Ramos (cell line): ENCODE measurements at regions not wholly inside any gene's neighbourhood (a gene's known extent, or its start where the extent isn't known, plus 50 kb on each side); places are given as distances from the start of the nearest gene placed in this dataset.
"Not testable (repeated sequence)": the region's sequence is repeated elsewhere in the genome, so short reads cannot be mapped to it uniquely, and the experiment has no call there.

Source experiments
- in situ Hi-C: fragments of 300-500 bp; cut with MboI; formaldehyde crosslinking; loops from one replicate; pipeline ENCODE4 v1.14.3; 2022; ENCODE audit warnings: low sequenced_read_pairs; ENCODE audit not compliant: unreplicated experiment

- in situ Hi-C loops: no loop called here
Observed at GRCh38 chr13:59250336-59251189, 913.2 kb downstream of the DIAPH3 start.

- in situ Hi-C loops: no loop called here
Observed at GRCh38 chr13:59259165-59260000, 904.3 kb downstream of the DIAPH3 start.

- in situ Hi-C loops: no loop called here
Observed at GRCh38 chr13:59261928-59262488, 901.7 kb downstream of the DIAPH3 start.

- in situ Hi-C loops: no loop called here
Observed at GRCh38 chr13:59263531-59263930, 900.2 kb downstream of the DIAPH3 start.

DNA sequence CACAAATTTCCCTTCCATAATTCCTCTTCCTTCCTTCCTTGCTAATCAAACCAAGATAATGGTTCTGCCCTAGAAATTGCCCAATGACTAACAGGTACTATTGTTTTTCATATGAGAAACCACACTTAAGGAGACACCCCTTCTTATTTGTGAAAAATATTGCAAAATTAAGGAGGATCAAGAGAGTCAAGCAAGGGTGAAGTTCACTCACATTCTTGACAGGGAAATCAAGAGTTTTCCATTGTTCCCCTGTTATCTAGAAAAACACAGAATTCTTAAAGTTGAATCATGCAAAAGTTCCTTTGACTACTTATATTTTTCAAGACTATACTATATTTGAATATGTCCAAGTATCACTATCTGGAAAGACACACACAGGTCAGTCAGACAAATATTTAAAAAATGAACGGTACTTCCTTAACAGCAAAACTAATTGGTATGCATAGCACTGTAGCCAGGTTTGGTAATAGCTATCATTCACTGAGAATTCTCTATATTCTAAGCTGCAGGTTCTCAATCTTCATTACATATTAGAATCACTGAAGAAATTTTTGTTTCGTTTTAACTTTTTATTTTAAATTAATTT lies 897.2 kb downstream of the DIAPH3 start:
- in situ Hi-C loops: no loop called here

GRCh38 chr13:59269476-59269875 lies 894.3 kb downstream of the DIAPH3 start:
- in situ Hi-C loops: no loop called here

DNA sequence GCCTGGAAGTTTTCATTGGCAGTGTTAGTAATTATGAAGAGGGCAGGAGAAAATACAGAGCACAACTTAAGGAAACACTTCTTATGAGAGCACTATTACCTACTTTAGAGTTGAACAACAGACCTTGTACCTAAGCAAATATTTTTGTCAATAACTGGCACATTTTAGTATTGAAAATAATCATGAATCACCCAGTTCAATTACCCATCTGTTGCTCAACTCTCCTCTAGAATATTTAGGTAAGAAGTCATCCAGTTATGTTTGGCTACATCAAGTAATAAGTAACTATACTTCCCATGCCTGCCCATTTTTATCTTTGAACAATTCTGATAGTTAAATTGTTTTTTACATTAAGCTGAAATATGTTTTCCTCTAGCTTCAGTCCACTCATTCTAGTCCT lies 893.4 kb downstream of the DIAPH3 start:
- in situ Hi-C loops: no loop called here

DNA sequence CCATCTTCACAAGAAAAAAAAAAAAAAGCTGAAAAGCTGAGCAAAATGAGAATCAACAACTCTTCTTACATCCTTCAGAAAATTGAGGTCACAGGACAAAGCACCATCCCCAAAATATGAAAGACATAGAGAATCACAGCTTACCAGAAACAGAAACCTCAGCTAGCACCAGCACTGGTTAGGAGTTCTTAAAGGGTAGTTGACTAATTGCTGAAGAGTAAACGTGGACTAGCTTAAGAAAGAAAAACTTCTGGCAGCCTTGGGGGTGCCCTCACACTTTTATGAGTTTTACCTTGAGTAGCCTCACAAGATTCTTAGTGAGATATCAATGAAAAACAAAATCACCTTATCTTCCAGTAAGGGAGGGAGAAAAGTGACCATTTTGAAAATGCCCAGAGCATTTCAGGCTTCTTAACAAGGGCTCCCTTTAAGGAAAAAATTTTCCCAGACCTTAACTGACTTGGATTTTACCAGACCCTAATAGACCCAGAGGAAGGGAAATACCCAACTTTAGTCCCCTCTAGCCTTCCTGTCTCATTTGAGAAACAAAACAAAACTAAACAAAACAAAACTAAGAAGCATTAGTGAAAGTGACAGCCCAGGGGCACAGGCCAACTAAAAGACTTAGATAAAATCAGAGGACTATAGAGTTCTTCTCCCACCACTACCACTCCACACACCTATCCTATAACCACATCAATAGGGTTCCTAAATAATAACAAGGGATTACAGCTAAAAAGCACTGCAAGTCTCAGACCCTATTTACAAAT lies 888.6 kb downstream of the DIAPH3 start:
- in situ Hi-C loops: no loop called here

GRCh38 chr13:59276436-59276835 lies 887.3 kb downstream of the DIAPH3 start:
- in situ Hi-C loops: no loop called here

- in situ Hi-C loops: no loop called here
Observed at GRCh38 chr13:59277106-59277505, 886.6 kb downstream of the DIAPH3 start.

- in situ Hi-C loops: no loop called here
Observed at GRCh38 chr13:59279028-59279427, 884.7 kb downstream of the DIAPH3 start.

DNA sequence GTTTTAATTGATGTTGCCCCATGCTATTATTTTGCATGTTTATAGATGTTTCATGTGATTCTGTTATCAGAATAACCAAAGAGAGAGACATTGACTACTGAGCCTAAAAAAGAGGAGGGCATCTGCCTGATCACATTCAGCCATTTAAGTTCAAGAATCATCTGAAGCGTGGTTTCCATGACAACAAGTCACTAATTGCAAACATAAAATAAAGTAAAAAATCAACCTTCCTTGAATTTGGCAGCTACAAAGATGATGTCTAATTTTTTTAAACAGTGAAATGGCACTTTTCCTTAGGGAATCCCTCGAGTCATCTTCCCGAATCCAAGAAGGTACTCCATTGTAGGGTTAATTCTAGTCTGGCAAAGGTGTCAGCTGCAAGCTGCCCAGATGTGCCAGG lies 884.2 kb downstream of the DIAPH3 start:
- in situ Hi-C loops: no loop called here

GRCh38 chr13:59280297-59280696 lies 883.4 kb downstream of the DIAPH3 start:
- in situ Hi-C loops: no loop called here

DNA sequence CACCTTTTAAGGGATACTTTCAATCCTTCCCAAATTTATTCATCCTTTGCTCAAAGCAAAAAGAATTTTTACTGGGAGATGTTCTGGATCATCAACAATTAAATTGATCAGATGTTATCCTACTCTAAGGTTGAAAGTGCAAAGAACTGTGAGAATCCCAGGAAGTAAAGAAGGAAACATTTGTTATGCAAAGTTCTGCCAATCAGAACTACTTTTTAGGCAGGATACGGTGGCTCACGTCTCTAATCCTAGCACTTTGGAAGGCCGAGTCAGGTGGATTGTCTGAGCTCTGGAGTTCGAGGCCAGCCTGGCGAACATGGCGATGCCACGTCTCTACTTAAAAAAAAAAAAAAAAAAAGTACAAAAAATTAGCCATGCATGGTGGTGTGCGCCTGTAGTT lies 882.3 kb downstream of the DIAPH3 start:
- in situ Hi-C loops: no loop called here

- in situ Hi-C loops: not testable (repeated sequence)
Observed at GRCh38 chr13:59292240-59292639, 871.5 kb downstream of the DIAPH3 start.

DNA sequence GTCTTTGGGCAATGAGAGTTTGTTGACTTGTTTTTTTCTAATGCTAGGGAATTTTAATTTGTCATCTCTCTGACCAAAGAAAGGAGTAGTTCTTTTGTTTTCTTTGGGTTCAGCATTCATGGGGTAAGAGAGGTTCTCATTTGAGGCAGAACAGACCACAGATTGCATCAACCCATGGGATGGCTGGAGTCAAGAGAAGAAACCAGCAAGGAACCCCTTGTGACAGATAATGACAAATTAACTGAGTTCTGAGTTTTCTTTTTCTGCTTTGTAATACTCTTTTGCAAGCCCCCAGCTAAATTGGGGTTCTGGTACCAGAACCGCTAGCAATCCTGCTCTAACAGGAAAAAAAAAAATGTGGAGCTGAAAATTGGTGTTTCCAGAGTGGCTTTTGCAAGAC lies 864.1 kb downstream of the DIAPH3 start:
- in situ Hi-C loops: no loop called here

DNA sequence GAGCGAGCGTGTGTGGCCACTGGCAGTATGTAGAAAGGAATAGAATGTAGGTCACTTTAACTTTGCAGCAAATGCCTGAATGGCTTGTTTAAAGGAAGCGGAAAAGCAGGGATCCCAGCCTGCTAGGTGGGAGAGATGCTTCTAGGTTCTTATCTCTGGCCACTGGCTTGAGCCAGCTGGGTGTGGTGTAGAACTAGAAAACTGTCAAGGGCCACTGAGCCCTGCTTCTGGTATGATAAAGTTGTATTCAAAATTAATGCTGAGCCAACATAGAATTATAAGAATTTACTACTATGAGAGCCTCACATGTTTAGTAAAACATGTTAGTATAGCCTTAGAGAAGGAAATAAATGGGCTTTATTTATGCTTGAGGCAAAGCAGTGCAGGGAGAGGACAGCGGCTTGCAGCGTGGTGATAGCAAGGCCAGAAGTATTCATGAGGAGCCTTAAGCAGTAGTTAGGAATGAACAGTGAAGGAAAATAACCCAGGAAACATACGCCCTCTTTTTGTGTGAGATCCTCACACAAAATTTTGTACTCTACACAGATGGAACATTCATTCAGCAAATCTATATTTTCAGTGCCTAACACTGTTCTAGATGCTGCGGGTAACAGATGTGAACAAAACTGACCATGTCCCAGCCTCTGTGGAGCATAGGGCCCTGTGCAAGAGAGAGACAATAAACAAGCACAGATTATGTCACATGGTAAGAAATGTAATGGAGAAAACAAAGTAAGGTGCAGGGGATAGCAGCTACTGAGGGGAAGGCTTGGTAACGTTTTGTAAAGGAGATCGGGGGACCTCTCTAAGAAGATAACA lies 863.2 kb downstream of the DIAPH3 start:
- in situ Hi-C loops: loop anchor here (25.0 kb wide), 1 partner anchor 1663 kb away; the partner anchor contains the start of gene PCDH17

- in situ Hi-C loops: loop anchor here (25.0 kb wide), 1 partner anchor 1664 kb away; the partner anchor contains the start of gene PCDH17
Observed at GRCh38 chr13:59301174-59301567, 862.6 kb downstream of the DIAPH3 start.

DNA sequence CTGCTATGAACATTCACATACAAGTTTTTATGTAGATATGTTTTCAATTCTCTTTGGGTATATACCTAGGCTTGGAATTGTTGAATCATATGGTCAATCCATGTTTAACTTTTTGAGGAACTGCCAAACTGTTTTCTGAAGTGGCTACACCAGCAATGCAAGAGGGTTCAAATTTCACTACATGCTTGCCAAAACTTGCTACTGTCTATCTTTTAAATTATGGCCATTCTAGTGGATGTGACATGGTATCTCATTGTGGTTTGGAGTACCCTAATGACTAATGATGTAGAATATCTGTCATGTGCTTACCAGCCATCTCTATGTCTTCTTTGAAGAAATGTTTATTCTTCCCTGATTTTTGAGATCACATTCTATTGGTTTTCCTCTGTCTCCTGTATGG lies 860.3 kb downstream of the DIAPH3 start:
- in situ Hi-C loops: loop anchor here (25.0 kb wide), 1 partner anchor 1666 kb away; the partner anchor contains the start of gene PCDH17
